Brain pericyte (primary cell): ENCODE measurements at regions not wholly inside any gene's neighbourhood (a gene's known extent, or its start where the extent isn't known, plus 50 kb on each side); places are given as distances from the start of the nearest gene placed in this dataset.
"Not testable (repeated sequence)": the region's sequence is repeated elsewhere in the genome, so short reads cannot be mapped to it uniquely, and the experiment has no call there.

Experiments
- DNase-seq: peaks from one replicate; pipeline ENCODE4 v3.0.0-alpha.2; 2012; ENCODE audit warnings: low read depth, low spot score

DNA sequence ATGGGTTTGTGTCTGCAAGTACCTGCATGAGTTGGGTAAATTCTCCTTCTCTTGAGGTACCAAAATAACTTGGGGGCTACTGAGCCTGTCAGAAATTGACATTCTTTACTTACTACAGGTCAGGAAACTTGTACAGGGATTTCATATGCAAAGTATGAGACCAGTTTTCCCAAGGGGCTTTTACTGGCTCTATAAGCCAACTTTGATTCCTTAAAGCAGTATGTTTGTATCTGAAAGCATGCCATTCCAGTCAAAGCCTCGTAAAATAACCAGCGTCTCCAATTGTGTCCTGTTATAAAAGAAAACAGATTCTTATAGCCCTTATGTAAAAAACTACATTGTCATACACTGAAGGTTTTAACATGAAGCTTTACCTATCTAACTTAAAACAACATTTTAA, 90.2 kb downstream of the ZNF467 start:
- no peak for DNase-seq

DNA sequence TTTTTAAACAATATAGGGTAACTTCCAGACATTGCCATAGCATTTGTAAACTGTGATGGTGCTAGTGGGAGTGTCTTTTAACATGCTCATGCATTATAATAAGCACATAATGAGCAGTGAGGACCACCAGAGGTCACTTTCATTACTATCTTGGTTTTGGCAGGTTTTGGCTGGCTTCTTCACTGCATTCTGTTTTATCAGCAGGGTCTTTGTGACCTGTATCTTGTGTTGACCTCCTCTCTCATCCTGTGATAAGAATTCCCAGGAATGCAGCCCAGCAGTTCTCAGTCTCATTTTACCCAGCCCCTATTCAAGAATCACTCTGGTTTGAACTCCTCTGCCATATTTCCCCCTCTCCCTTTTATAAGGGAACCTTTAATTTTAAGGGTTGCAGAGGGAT, 91.3 kb downstream of the ZNF467 start:
- no peak for DNase-seq

DNA sequence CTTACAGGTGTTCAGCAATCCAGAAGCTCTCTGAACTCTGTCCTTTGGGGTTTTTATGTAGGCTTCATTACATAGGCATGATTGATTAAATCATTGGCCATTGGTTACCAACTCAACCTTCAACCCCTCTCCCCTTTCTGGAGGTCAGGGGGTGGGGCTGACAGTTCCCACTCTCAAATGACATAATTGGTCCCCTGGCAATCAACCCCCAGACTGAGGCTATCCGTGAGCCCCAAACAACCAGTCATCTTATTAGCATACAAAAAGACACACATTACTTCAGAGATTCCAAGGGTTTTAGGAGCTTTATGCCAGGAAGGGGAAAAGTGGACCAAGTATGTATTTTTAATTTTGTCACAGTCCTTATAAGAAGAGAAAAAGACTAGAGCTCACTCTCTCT, 92.1 kb downstream of the ZNF467 start:
- no peak for DNase-seq

DNA sequence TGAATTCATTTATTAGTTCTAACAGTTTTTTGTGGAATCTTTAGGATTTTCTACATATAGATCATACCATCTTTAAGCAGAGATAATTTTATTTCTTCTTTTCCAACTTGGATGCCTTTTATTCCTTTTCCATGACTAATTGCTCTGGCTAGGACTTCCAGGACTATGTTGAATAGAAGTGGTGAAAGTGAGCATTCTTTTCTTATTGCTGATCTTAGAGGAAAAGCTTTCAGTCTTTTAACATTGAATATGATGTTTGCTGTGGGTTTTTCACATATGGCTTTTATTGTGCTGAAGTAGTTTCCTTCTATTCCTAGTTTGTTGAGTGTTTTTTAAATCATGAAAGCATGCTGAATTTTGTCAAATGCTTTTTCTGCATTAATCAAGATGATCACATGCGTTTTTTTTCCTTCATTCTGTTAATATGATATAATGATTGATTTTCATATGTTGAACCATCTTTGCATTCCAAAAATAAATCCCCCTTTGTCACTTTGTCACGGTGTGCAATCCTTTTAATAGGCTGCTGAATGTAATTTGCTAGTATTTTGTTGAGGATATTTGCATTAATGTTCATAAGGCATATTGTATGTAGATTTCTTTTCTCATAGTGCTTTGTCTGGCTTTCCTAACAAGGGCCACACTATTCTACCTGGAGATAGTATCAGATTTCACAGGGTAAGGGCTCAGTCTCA, 92.9 kb downstream of the ZNF467 start:
- DNase-seq = no peak

DNA sequence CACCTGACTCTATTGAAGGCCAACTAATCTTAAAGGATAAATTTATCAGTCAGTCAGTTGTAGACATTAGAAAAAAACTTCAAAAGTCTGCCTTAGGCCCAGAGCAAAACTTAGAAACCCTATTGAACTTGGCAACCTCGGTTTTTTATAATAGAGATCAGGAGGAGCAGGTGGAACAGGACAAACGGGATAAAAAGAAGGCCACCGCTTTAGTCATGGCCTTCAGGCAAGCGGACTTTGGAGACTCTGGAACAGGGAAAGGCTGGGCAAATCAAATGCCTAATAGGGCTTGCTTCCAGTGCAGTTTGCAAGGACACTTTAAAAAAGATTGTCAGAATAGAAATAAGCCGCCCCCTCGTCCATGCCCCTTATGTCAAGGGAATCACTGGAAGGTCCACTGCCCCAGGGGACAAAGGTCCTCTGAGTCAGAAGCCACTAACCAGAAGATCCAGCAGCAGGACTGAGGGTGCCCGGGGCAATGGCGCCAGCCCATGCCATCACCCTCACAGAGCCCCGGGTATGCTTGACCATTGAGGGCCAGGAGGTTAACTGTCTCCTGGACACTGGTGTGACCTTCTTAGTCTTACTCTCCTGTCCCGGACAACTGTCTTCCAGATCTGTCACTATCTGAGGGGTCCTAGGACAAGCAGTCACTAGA, 98.5 kb downstream of the ZNF467 start:
- DNase-seq = not testable (repeated sequence)

DNA sequence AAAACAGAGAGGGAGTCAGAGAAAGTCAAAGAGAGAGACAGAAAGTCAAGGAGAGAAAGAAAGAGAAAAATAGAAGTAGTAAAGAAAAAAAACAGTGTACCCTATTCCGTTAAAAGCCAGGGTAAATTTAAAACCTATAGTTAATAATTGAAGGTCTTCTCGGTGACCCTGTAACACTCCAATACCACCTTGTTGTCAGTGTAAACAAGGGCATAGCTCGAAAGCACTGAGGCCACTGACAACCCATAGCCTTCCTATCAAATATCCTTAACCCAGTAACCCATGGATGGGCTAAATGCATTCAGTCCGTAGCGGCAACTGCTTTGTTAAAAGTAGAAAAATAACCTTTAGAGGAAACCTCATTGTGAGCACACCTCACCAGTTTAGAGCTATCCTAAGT, 100.4 kb downstream of the ZNF467 start:
- no peak for DNase-seq

DNA sequence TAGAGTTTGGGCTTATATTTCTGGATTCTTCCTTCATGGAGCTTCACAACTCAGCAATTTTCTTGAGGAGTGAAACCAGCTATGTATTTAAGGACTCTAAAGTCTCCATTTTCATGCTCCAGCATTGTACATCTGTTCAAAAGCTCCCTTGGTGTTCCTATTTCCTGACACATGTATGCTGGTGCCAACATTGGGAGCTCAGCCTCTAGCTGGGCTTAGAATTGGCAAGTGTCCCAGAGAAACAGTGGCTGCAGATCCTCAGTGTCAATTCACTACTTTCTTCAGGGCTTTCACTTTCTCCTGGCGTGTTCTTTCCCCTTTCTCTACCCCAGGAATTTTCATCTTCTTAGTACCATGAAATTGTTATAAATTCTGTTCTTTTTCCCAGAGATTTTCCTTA, 103.1 kb downstream of the ZNF467 start:
- DNase-seq = peak; percentile 34

DNA sequence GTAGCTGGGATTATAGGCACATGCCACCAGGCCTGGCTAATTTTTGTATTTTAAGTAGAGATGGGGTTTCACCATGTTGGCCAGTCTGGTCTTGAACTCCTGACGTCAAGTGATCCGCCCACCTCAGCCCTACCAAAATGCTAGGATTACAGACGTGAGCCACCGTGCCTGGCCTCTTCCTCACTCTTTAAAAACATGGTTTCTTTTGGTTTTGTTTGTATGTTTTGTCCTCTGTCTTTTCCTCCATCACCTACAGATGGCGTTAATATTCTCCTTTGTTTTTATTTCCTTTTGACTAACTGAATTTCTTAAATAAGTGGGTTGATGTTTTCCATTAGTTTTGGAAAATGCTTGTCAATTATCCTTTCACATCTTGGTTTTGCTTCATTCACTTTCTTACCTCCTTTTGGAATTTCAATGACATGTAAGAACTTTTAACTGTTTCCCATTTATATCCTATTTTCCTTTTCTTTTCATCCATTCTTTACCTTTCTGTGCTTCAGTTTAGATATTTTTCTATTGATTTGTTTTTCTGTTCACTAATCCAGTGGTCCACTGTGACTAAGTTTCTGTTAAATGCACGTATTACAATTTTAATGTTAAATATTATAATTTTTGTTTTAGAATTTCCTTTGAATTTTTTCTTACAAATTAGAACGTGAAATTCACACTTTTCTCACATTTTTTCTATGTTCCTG, 104.1 kb downstream of the ZNF467 start:
- DNase-seq = no peak

DNA sequence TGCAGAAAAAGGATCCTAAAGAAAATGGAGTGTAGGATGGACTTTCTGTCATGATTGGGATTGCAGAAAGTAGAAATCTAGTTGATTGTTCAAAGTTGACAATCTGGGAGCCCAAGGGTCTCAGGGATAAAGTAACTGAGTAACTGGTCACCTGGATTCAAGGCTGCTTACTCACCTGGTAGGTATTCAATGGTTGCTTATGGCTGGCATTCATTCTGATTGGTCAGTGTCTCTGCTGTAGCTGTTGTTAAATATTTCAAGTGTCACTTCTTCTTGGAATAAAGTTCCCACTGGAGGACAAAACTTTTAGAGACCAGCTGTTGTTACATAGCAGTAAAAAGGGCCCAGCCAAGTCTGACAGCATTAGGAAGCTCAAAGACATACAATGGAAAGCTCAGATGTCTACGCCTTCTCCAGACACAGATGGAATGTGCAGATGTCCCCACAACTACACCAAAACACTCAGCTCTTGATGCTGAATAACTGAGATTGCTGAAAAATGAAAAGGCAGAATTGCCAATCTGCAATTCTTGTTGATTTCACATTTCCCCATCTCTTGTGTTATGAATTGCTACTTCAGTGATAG, 106.9 kb downstream of the ZNF467 start:
- DNase-seq = no peak

DNA sequence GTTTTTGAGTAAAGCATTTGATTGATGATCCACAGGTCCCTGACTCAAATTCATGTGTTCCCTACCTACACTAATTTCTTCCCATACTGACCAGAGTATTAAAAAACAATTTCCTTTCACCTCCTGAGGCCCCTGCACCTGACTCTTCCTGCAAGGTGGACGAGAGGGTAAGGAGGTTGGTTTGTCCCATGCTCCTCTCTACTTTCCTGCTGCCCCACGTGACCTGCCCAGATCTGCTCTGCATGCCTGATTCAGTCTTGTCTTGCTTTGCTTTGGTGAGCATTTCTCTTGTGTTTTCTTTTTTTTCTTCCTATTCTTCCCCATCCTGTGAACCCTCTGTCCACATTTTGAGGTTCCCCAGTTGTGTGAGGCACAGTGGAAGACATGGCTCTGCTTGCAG, 107.8 kb downstream of the ZNF467 start:
- DNase-seq = not testable (repeated sequence)

DNA sequence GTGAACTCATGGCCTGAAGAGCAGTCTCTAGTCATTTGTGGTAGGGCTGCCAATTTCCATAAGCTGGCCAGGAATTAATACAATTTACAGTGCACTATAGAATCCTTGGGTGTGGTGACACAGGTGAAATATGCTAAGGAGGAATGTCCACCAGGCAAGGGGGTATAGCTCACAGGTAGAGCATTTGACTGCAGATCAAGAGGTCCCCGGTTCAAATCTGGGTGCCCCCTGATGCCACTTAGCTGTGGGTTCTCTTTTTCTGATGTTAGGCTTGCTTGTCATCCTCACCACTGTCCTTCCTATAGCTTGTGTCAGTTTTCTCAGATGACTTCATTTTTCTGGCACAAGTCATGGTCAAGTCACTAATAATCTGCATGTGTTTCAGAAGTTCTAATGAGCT, 108.7 kb downstream of the ZNF467 start:
- no peak for DNase-seq

DNA sequence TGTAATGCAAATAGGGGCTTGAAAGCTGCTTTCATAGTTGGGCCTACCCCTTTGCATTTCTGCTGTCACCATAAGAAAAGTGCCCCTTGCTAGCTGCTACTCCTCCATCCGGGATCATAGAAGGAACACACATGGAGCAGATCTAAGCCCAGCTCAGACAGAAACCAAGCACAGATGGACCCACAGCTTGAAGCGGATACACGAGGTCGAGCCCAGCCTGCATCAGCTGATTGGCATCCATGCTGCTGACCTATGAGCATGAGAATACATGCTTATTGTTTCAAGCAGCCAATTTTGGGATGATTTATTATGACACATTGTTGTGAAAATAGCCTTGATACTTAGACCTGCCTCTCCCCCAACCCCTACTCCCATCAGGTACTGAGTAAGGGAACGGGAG, 109.2 kb downstream of the ZNF467 start:
- DNase-seq = no peak

DNA sequence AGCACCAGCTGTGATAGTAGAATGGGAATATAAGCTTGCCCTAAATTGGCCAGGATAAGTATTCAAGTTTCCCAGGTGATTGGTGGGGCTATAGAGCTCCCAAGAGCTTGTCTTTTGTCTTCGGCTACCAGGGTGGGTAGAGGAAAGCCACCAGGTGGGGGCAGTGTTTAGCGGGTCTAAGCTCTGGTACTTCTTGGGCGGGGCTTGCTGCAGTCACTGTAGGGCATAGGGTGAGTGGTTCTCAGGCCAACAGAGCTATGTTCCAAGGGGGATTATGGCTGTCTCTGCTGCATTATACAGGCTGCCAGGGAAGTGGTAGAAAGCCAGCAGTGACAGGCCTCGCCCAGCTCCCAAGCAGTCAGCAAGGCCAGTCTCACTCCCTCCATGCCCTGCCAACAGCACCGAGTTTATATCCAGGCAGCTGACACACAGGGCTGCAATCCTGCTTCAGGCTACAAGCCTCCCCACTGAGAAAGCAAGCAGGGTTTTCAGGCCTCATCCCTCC, 110.7 kb downstream of the ZNF467 start:
- no peak for DNase-seq

DNA sequence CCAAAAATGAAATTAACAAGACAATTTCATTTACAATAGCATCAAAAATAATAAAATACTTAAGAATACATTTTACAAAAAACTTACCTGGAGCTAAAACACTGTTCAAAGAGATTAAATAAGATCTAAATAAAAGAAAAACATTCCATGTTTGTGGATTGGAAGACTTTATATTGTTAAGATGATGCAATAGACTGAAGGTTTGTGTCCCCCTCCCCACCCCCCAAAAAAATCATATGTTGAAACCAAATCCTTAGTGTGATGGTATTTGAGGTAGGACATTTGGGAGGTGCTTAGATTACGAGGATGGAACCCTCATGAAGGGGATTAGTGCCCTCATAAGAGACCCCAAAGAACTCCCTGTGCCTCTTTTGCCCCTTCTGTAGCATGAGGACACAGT, 117.6 kb downstream of the ZNF467 start:
- no peak for DNase-seq

DNA sequence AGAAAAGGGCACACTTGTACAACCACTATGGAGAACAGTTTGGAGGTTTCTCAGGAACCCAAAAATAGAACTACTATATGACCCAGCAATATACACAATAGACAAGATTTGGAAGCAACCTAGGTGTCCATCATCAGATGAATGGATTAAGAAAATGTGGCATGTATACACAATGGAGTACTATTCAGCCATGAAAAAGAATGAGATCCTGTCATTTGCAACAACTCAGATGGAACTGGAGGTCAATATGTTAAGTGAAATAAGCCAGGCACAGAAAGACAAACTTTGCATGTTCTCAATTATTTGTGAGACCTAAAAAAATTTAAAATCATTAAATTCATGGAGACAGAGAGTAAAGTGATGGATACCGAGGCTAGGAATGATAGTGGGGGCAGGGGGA, 118.8 kb downstream of the ZNF467 start:
- DNase-seq = no peak

DNA sequence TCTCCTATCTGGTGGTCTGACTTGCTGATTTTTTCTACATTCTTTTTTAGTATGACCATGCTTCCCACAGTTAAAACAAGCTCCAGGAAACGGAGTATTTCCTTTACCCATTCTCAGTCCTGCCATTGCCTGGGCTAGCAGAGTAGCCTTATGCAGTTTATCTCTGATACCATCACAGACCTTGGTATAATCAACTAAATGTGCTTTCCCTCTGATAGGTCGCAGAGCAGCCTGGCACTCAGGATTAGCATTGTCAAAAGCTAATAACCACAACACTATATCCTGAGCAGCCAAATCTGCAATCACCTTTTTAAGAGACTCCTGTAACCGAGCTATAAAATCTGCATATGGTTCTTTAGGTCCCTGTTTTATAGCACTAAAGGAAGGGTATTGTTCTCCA, 123.2 kb downstream of the ZNF467 start:
- DNase-seq = not testable (repeated sequence)

DNA sequence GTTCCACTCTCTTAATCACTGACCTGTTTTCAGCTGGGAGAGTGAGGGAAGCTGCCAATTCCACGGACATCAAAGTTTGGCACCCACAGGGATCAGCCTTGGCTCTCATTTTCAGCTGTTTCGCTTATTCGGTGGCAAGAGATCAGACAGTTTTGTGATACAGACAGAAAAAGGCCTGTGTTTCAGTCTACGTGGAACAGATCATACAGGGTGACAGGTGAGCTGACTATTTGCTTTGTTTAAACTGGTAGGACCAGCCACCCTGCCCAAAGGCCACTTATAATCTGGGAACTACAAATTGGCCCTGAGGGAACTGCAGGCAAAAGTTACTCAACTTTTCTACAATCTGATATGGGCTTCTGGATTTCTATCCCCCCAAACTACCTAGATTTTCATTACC, 128.6 kb downstream of the ZNF467 start:
- DNase-seq = no peak

DNA sequence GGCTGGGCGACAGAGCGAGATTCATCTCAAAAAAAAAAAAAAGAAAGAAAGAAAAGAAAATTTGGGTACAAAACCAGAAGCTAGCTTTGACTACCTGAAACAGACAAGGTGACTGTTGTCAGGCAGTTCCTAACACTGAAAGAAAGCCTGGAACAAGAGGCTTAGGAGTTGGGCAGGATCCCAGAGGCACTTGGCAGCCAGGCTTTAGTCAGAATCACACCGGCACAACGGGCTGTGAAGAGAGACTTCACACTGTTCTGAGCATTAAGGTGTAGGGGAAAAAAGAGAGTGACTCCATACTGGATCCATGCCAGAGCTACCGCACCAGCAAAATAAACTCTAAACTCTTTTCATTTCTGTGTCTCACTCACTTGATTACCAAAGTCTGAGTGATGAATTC, 130.8 kb downstream of the ZNF467 start:
- DNase-seq = no peak

DNA sequence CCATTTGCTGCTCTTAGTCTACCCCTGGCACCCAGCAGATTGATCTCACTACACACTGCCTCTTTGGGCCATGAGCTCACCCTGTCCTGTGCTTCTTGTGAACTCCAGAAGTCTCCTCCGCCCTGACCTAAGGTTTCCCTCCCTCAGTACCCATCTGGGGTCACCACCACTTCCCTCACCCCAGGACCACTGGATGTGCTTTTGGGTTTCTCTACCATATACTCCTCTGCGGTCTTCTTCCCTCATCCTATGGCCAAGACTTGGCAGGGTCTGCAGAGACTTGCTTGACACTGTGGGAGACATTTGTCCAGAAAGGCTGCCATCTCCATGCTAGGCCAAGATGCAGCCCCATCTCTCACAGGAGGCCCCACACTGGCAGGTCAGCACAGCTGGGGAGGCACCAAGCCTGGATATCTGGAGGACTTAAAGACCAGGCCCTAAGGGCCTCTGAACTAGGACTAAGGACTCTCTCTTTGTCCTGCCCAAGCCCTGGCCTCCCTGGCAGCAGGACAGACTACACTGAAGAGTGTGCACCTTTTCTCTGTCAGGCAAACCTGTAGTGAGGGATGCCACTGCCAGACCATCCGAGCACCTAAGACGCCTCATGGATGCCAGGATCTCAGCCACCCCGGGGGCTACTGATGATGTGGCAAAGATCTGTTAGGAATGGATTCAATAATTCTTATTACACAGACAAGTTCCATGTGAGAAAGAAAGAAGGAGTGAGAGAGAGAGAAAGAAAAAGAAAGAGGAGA, 134.6 kb downstream of the ZNF467 start:
- no peak for DNase-seq

DNA sequence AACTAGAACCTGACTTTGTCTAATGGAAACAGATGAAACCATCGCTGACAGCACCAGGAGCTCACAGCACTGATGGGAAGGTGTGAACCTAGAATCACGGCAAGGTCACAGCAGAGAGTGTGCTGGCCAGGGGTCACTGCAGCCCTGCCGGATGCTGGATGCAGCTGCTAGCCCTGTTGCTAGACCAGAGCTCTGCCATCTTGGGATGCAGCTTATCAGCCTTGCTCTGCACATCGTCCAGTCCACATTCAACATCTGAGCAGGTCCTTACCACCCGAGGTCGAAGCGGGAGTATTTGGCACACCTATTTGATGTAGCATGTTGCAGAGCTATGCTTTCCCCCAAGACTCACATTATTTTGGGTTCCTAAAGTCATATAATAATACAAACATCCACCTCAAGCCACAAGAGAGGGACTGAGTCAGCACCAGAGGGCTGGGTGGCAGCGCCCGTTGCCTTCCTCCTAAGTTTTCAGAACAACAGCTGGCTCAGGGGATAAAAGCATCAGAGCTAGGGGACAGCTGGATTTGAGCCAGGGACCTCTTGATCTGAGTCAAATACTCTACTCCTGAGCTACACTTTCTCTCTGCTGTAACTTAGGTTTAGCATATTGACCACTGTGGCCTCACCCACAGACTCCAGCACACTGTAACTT, 135.3 kb downstream of the ZNF467 start:
- DNase-seq = no peak
